Amniotic epithelial cell (primary cell): ENCODE measurements at regions not wholly inside any gene's neighbourhood (a gene's known extent, or its start where the extent isn't known, plus 50 kb on each side); places are given as distances from the start of the nearest gene placed in this dataset.

Experiments used
- DNase-seq: peaks from one replicate; pipeline ENCODE4 v3.0.0-alpha.2; 2010; ENCODE audit warnings: low read depth

DNA sequence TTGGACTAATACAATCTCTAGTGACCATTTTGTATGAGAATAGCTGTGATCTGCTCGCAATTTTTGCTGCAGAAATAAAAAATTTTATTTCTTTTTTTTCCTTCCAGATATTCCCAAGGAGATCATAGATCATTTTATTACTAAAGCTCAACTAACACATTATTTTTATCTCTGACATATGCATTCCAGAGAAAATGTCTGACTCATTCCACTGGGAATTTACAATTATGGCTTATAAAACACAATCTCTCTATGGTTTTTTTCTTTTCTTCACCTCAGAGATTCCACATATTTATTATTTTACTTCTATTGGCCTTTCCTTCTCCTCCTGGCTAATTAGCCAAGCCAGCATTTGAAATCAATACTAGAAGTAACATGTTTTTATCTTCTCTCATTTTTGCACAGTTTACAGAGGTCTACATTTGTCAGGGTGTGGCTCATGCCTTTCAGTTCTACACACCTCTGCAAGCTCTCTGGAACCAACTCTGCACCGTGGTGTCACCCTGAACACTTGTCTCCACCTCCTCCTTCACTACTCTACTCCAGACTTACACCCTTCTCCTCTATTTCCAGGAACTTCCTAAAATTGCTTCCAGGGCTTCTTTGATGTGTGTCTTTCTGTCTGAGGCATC lies 59.8 kb upstream of the GPM6A start:
- DNase-seq, result peak; percentile 3

DNA sequence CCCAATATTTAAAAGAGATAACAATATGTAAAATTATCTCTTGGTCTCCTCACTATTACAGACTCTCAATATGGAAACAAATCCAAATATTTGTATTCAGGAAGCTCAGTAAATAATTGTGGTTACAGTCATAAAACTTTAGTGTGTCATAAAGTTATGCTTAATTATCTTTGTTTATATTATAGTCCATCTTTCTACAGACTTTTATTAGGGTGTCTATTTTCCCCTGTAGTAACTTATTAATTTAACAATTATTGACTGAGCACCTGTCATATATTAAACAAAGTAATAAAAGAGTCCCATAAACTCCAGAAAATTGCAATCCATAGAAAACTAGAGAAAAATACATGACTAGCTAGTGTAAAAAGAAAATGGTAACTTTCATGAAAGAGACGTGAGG lies 61.6 kb upstream of the GPM6A start:
- DNase-seq, result no peak

DNA sequence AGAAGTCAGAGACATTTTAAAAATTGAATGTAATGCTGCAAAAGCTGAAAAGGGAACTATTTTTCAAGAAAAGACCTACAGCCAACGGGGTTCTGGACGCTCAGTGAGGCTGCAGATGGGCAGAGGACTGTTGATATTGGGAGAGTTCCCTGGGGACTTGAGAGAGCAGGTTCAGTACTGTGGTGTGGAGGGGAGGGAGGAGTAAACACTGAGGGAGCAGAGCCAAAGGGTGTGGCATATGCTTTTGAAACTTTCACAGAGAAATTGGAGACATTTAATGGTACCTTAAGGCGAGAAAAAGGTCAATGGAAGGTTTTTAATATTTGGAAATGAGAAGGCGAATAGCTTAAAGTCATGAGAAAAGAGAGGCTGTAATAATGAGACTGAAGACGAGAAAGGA lies 62.2 kb upstream of the GPM6A start:
- no peak for DNase-seq

DNA sequence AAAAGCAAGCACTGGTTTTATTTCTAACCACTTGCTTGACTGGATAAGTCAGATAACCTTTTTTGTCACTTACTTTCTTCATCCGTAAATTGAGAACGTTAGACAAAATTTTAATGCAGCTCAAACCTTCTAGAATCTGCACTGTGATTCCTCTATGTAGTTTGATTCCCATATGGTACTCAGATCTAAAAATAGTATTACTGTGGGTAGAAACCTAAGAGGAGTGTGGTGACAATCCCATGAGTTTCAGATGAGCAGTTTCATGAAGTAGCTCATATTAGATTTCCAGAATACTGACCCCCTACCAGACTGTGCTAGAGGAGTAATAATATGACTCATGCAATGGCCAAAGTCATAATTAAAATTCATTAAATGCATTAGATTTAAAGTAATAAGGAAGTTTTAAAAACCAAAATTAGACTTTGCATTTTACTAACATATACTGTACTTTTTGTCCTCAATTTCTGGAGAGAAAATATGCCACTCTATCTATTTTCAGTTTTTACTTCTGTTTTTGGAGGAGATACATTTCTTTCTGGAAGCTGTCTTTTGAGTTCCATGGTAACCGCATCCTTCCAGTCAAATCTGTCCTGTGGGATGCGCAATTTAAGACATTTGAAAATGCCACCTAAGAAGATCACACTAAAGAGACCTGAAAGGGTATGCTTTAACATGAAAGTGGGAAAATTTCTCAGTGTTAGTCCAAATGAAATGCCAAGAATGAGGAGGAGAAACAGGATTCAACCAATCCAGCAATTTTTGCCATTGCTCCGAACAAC lies 64.1 kb upstream of the GPM6A start:
- DNase-seq, result no peak

DNA sequence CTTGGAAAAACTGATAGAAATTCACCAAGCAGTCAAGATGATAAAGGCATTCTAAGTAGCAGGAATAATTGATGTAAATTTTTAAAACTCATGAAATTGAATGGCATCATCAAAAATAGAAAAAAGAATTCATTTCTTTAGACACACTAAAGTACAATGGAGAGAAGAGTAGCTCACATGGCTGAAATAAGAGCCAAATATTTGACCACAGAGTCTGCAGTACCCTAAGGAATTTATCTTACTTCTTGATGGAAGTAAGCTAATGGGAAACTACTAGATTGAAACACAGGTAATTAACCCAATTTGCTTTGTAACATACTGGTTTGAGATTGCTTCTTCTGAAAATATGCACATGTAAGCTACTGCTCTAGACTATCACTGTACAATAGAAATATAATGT lies 70.8 kb upstream of the GPM6A start:
- DNase-seq, result no peak

DNA sequence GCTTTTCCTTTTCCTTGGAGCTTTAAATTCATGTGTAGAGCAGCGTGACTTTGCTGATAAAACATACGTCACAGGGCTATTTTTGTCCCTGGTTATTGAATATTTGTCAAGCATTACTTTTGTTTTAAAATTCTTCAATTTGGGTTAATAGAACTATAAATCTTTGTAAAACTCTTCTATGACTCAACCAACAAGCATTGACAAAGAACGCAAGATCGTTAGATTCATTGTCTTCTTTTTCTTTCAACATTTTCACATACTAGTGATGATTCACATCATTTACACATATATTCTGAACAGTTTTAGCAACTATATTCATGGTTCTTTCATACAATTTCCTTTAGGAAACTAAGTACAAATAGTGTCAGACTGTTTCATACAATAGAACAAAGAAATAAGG lies 72.0 kb upstream of the GPM6A start:
- DNase-seq, result no peak

DNA sequence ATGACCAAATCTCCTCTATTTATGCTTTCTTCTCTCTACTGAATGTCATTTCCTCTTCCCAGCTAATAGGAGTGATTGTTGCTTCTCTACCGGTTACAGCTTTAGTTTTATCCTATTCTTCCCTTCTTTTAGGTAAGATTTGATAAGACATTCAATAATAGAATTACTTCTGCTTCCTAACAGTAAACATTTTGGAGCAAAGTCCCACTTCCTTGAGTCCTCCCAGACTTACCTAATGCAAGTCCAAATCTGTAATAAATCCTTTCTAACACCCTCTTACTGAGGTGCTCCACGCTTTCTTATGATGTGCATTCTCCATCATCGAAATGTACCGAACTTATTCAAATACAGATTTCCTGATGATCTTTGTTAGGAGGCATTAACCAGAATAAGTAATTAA lies 79.2 kb upstream of the GPM6A start:
- no peak for DNase-seq

DNA sequence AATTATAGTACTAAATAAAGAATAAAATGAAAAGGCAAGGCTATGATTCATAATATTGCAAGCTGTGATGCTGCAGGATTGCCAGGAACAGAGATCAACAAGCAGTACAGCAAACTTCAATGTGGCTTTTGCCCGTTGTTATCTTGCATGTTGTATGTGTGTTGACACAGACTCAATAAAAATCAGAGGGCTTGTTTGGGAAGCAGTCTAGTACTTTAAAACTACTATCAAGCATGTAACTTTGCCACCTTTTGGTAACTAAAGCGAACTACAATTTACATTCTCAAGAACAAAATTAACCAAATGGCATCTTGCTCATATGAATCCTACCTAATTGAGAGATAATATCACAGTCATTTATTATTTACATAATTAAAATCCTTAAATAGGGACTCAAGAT lies 79.8 kb upstream of the GPM6A start:
- DNase-seq, result peak; percentile 27

DNA sequence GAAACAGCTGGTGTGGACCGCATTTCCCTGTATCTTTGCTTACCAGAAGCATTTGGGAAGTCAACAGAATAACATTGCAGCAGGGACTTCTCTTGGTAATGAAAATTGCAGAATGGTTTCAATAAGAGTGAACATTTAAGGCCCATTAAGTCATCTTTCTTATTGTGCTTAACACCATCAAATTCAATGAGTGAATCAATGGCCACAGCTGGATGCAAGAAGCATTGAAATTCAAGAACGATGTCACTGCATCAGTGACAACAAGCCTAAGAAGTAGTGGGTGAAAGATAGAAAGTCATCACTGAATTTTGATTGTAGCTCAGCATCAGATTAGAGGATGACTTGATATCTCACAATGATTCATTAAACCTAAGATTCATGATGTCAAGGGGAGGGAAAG lies 93.9 kb upstream of the GPM6A start:
- DNase-seq, result peak; percentile 8

DNA sequence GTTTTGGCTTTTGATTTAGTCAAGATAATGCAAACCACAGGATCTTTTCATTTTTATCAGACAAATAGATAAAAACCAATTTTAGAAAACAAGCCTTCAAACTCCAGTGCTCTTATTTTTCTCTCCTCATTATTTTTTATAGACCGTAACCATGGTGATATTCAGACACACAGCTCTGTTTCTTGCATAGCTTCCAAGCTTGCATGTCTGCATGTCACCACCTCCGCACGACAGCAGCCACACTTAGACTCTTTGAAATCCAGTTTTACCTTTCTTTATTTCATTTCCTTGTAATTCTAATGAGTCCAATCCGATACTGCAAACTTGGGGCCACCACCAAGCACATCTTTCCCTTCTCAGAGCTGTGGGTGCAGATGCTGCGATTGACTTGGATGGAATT lies 94.3 kb upstream of the GPM6A start:
- DNase-seq, result no peak

DNA sequence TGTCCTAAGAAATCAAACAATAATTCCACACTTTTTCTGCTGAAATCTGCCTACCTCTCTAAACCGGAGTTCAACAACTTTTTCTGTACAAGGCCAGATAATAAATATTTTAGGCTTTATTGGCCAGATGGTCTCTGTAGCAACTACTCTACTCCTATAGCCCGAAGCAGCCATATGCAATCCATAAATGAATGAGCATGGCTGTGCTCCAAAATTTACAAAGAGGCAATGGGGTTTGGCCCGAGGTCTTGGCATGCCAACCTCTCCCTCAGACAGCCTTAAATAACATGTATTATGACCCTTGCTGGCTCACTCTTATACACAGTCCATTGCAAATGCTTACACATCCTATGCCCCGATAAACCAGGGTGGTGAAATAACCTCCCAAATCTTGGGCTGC lies 98.6 kb upstream of the GPM6A start:
- no peak for DNase-seq

DNA sequence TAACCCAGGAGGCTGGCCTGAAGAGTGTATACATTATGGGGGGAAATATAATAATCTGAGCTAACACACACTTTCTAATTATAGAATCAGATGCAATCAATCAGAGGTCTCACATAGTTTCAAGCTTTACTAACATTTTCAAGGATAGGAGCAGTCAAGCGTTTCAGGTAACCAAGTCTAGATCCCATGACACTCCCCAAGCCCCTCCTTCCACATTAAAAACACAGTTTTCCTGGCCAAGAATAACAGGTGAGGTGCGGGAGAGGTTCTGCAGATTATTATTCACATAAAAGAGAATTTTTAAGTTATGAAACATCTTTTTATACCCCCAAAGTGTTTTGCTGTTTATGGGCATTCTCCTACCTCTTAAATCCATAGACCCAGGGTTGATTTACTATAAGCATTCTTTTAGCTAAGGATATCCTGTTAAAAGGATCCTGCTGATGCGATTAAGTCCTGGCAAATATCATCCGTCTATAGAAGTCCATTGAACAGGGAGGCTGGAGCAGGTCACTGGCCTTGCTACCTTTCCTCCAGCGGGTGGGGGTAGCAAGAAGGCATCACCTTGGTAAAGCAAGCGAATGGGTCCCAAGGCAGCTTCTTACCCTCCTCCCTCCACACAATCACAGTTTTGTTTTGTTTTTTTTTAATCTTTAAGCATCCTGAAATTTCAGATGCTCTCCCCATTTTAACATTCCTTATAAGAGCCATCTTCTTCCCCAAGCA lies 104.7 kb upstream of the GPM6A start:
- DNase-seq, result no peak

DNA sequence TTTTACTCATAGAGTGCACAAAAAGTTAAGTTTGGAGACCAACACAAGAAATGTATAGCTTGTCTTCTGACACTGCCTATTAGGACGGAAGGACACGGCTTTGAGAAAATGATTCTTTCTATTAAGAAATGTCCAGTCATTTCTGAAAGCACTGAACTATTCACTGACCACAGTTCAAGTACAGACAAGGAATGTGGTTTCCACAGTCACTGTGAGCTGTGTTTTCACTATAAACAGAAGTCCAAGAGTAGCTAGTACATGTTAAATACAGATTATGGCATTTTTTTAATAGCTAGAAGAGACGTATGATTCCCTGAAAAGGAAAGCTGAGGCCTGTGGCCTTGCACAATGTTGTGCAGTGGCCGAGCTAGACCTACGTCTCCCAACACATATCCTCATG lies 115.1 kb upstream of the GPM6A start:
- peak; percentile 58 for DNase-seq

DNA sequence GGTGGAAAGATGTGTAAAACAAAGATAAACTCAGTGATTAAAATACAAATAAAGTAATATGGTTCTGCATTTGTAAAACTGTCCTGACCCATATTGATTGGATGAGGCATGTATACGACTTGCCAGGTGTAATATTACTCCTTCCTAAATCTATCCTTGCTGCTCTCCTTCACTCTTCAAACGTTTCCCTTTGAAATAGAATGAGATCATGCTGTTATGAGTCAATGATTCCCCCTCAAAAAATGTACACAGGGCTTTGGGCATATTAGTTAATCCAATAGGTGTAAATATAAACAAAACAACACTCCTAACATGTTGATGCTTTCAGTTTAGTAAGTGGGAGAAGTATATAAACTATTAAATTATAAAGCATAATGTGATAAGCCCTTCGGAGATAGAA lies 117.4 kb upstream of the GPM6A start:
- no peak for DNase-seq

DNA sequence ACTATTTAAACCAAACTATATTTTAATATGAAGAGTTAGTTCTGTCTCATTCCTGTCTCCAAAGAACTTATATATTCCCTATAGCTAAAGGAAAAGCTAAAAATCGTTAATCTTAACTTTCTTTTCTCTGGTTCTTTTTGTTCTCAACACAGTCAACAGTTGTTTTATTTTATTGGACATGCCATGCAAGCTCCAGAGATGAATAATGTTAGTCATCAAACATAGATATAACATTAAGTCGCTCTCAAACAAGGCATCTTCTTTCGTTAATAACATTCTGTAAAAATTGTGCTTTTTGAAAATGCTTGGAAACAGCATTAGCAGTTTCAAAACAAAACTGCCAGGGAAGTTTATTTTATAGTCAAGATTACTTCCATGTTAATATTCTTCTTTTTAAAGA lies 117.9 kb upstream of the GPM6A start:
- DNase-seq, result no peak

DNA sequence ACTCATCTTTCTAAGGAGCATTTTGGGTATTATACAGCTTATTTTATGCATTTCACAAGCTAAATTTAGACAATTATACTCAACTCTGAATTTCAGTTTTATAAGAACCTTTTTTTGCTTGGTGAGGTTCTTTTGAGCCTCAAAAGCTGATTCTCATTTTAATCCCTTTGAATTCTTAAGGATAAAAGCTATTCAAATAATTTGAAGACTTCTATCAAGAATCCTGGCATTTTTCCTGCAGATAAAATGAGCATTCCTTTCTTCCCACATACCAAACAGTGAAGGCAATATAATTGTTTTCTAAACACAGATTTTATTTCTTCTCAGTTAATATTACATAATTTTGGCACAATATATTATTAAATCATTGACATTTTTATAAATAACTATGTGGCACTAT lies 118.4 kb upstream of the GPM6A start:
- peak; percentile 10 for DNase-seq

DNA sequence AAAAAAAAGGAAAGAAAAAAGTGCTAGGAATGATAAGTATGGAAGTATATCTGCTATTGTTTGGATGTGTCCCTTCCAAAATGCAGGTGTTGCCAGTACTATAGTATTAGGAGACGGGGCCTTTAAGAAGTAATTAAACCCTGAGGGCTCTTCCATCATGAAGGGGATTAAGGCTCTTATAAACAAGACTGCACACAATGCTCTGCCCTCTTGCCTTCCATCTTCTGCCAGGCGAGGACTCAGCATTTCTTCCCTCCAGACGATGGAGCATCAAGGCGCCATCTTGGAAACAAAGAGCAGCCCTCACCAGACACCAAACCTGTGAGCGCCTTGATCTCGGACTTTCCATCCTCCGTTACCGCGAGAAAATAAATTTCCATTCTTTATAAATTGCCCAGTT lies 120.1 kb upstream of the GPM6A start:
- no peak for DNase-seq

DNA sequence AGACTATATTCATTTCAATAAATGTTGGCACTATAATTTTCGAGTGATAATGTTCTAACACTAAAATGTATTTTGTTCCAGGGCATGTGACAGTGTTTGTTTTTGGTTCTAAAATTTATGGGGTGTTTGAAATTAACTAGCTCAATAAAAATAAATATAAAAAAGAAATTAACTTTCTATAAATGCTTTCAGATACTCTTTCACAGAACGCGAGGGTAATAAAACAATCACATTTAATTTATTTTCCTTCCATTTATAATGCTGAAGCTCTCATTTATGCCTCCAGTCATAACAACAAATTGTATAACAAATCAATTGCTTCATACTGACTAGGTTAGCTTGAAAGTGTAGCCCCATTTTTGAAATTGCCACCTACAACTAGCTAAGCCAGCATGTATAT lies 122.4 kb upstream of the GPM6A start:
- DNase-seq, result no peak

DNA sequence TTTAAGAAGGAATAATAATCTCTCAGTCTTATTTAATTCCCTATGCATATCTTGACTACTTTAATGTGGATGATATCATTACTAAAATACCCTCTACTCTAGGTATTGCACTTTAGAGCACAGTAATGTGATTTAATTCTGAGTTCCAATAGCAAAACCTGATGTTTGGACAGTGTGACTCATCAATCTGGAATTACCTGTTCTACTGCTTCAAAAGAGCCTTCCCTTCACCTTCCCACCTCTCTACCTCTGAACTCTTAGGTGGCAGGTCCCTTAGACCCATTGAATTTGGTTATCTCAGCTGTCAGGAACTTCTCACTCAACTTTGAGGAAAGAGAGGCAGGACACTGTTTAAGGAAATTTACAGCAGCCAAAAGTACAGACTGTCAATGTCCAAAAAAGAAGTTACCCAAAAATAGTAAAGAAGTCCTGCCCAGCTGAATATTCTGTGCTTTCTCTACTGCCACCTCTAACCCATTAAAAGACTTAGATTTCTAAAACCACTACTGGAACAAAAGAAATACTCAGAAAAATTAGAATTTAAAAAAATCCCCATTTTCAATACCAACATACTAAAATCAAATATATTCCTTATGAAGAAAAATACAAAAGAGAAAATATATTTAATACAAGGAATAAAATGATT lies 123.1 kb upstream of the GPM6A start:
- DNase-seq, result no peak

DNA sequence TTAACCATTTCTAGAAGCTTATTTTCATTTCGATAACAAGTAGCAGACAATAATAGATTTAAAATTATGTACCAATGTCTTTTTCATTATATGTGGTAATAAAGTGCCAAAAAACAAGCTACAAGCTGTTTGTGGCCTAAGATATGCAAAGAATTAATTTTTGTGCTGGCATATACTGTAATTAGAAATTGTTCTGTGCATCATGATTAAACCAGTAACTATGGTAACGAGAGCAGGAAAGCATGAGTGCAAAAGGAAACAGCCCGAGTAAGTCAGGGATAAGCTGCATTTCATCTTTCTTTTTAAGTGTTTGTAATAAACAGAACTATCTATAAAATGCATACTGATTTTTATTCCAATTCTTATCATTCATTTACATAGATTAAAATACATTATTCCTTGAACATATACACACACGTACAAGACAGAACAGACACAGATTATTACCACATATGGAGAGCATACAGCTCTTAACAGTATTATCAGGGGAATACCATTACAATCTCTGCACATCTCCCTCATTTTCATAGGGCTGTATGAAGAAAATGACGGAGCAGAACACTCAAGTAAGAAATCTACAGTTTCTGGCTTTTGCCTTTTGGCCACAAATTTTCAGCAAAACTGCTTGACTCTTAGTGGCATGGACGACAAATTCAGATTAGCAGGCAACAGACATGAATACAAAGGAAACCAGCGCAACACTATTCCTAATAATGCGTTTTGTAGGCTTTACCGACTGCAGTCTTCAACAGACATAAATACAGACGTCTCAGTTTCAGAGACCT lies 121.3 kb upstream of the WDR17 start:
- no peak for DNase-seq

DNA sequence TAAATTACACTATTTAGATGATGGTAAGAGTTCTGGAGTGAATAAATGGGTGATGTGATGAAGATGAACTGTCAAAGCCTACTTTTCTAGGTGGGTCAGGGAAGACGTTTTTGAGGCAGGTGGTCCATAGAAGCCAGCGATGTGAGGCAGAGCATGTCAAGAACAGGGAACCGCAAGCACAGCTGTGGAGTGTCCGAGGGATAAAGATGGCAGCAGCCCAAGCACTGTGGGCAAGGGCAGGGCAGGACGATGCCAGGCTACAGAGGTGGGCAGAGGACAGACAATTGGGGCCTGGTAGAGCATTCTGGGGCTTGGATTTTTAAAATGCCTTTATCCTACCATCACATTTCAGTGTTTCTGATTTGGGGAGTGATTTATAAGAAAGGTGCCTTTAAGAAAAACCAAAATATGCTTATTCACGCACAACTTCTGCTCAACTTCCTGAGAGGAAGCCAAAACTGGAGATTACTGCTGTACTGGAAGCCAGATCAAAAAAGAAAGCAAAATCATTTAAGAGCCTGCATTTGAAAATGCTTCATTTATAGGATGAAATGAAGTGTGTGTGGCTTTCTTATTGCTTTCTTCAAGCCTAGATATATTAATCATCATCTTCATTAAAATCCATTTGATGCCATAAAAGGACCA lies 119.0 kb upstream of the WDR17 start:
- no peak for DNase-seq
